ENCODE measurements at regions not wholly inside any gene's neighbourhood (a gene's known extent, or its start where the extent isn't known, plus 50 kb on each side); places are given as distances from the start of the nearest gene placed in this dataset.

DNA sequence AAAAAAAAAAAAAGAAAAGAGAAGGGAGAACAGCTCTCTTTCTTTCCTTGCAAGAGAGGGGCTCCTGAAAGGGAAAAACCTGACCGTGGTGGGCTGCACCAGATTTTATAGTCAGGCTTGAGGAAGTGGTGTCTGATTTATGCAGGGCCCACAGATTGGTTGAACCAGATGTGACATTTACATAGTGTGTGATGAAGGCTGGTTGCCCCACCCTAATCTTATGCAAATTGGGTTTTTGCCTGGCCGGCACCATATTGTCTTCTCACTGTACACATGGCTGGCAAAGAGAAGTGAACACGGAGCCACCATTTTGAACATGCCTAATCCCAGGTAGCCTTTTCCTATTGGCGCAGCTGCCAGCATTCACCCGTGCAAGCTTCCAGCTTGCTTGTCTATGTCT is 154.4 kb downstream of the OXSM start:
- H3K4me3 Mint-ChIP-seq = no peak overlapping the region
- Histone ChIP-seq H3K9me3 (ENCODE audit: low read depth) (no peaks in the 10 kb centered on the region), H3K9ac (no peak overlapping the region), H3K4me3 (no peak overlapping the region), H2AFZ (replicated peaks) (no peak overlapping the region), H3K79me2 (ENCODE audit: low read depth) (no peaks in the 10 kb centered on the region), H3K4me1 (no peaks in the 10 kb centered on the region), H3K36me3 (no peaks in the 10 kb centered on the region), H4K20me1 (ENCODE audit: low read depth) (no peaks in the 10 kb centered on the region), H3K27ac (no peak overlapping the region), H3K27me3 (no peaks in the 10 kb centered on the region), H3F3A (ENCODE audit: low read depth) (no peaks in the 10 kb centered on the region), H3K4me2 (no peak overlapping the region)
- no peak for DNase-seq (ENCODE audit: low spot score)
- no peak overlapping the region for H3K27ac Mint-ChIP-seq
- H3K27me3 Mint-ChIP-seq (ENCODE audit: insufficient read depth, low read depth) = peaks cover 2% of the 10 kb centered on the region
- no peaks in the 10 kb centered on the region for H3K4me1 Mint-ChIP-seq
- no peaks in the 10 kb centered on the region for H3K9me3 Mint-ChIP-seq
- H3K36me3 Mint-ChIP-seq = no peaks in the 10 kb centered on the region
- TF ChIP-seq EZH2phosphoT487 (IDR thresholded peaks at IDR 0.05) = no peak

DNA sequence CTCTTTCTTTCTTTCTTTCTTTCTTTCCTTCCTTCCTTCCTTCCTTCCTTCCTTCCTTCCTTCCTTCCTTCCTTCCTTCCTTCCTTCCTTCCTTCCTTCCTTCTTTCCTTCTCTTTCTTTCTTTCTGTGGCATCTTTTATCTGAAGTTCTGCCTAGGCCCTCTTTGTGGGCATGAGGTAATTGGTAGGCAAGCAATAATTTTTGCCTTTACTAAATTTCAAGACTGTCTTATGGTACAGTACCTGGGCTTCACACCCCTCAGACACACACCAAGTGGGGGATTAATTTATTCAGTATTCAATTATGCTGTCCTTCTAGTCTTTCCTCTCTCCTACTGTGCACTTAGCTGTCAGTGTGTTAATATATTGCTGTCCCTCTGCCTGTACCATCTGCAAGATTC is 155.5 kb downstream of the OXSM start:
- no peak for TF ChIP-seq EZH2 (IDR thresholded peaks at IDR 0.05)
- TF ChIP-seq EZH2phosphoT487 (IDR thresholded peaks at IDR 0.05) = no peak
- TF ChIP-seq, protein P1, sequence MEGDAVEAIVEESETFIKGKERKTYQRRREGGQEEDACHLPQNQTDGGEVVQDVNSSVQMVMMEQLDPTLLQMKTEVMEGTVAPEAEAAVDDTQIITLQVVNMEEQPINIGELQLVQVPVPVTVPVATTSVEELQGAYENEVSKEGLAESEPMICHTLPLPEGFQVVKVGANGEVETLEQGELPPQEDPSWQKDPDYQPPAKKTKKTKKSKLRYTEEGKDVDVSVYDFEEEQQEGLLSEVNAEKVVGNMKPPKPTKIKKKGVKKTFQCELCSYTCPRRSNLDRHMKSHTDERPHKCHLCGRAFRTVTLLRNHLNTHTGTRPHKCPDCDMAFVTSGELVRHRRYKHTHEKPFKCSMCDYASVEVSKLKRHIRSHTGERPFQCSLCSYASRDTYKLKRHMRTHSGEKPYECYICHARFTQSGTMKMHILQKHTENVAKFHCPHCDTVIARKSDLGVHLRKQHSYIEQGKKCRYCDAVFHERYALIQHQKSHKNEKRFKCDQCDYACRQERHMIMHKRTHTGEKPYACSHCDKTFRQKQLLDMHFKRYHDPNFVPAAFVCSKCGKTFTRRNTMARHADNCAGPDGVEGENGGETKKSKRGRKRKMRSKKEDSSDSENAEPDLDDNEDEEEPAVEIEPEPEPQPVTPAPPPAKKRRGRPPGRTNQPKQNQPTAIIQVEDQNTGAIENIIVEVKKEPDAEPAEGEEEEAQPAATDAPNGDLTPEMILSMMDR (IDR thresholded peaks at IDR 0.05) = no peak
- no peaks in the 10 kb centered on the region for H3K4me1 ChIP-seq
- H2AFZ ChIP-seq (replicated peaks) = no peak overlapping the region
- H3K79me2 ChIP-seq (ENCODE audit: low read depth) = no peaks in the 10 kb centered on the region
- no peaks in the 10 kb centered on the region for H3K9me3 ChIP-seq (ENCODE audit: low read depth)
- no peaks in the 10 kb centered on the region for H3K4me1 Mint-ChIP-seq
- no peak overlapping the region for H3K4me3 ChIP-seq
- peaks cover 2% of the 10 kb centered on the region for H3K27me3 Mint-ChIP-seq (ENCODE audit: insufficient read depth, low read depth)
- H3K27ac ChIP-seq = no peak overlapping the region
- H3K4me3 Mint-ChIP-seq = no peak overlapping the region
- H3K9ac ChIP-seq = no peak overlapping the region
- H3K4me2 ChIP-seq = no peak overlapping the region
- H3K36me3 Mint-ChIP-seq = no peaks in the 10 kb centered on the region
- H3K36me3 ChIP-seq = no peaks in the 10 kb centered on the region
- H3K9me3 Mint-ChIP-seq = no peaks in the 10 kb centered on the region
- no peaks in the 10 kb centered on the region for H3K27me3 ChIP-seq
- DNase-seq (ENCODE audit: low spot score) = no peak
- no peaks in the 10 kb centered on the region for H4K20me1 ChIP-seq (ENCODE audit: low read depth)
- no peak overlapping the region for H3K27ac Mint-ChIP-seq
- no peaks in the 10 kb centered on the region for H3F3A ChIP-seq (ENCODE audit: low read depth)

DNA sequence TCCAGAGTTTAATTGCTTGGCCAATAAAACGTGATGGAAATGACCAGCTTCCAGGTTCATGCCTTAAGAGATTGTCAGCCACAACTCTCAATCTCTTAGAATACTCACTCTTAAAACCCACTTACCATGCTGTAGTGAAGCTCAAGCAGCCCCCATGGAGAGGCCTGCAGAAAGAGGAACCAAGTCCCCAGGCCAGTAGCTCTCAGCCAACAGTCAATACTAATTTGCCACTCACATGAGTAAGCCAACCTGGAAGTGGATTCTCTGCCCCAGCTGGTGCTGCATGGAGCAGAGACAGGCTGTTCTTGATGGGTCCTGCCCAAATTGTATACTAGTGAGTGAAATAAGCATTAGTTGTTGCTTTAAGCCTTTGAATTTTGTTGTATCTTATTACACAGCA is 155.9 kb downstream of the OXSM start:
- Mint-ChIP-seq H3K27me3 (ENCODE audit: insufficient read depth, low read depth) (peaks cover 2% of the 10 kb centered on the region), H3K4me1 (no peaks in the 10 kb centered on the region), H3K36me3 (no peaks in the 10 kb centered on the region), H3K9me3 (no peaks in the 10 kb centered on the region), H3K4me3 (no peak overlapping the region), H3K27ac (no peak overlapping the region)
- Histone ChIP-seq H3K4me2 (no peak overlapping the region), H3F3A (ENCODE audit: low read depth) (no peaks in the 10 kb centered on the region), H3K4me3 (no peak overlapping the region), H3K4me1 (no peaks in the 10 kb centered on the region), H3K79me2 (ENCODE audit: low read depth) (no peaks in the 10 kb centered on the region), H3K27ac (no peak overlapping the region), H3K36me3 (no peaks in the 10 kb centered on the region), H2AFZ (replicated peaks) (no peak overlapping the region), H4K20me1 (ENCODE audit: low read depth) (no peaks in the 10 kb centered on the region), H3K27me3 (no peaks in the 10 kb centered on the region), H3K9ac (no peak overlapping the region), H3K9me3 (ENCODE audit: low read depth) (no peaks in the 10 kb centered on the region)
- no peak for DNase-seq (ENCODE audit: low spot score)
- TF ChIP-seq EZH2phosphoT487 (IDR thresholded peaks at IDR 0.05) = no peak
- TF ChIP-seq, protein P1 (IDR thresholded peaks at IDR 0.05) = no peak
- TF ChIP-seq EZH2 (IDR thresholded peaks at IDR 0.05) = no peak

DNA sequence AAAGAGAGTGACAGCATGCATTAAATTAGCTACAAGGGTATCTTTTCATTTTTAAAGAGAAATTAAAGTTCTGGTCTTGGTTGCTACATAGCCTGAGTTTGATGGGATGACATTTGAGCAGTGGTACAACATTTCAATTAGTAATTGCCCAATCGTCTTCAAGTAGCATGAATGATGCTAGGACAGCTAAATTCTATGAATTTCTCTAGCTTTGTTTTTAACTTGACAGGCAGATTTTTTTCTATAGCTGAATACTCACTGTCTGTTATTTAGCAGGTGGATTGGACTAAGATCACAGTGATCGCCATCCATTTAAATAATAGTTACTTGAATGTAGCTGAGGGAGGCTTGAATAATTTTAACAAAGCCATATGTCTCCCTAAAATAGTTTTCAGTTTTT is 162.2 kb downstream of the OXSM start:
- Histone ChIP-seq H3K36me3 (no peaks in the 10 kb centered on the region), H3K4me3 (no peak overlapping the region), H3K9ac (no peak overlapping the region), H3K27me3 (no peaks in the 10 kb centered on the region), H4K20me1 (ENCODE audit: low read depth) (no peaks in the 10 kb centered on the region), H3K79me2 (ENCODE audit: low read depth) (no peaks in the 10 kb centered on the region), H3F3A (ENCODE audit: low read depth) (no peaks in the 10 kb centered on the region), H2AFZ (replicated peaks) (no peak overlapping the region), H3K9me3 (ENCODE audit: low read depth) (no peaks in the 10 kb centered on the region), H3K4me2 (no peak overlapping the region), H3K27ac (no peak overlapping the region), H3K4me1 (no peaks in the 10 kb centered on the region)
- TF ChIP-seq EZH2phosphoT487 (IDR thresholded peaks at IDR 0.05) (no peak), EZH2 (IDR thresholded peaks at IDR 0.05) (no peak)
- TF ChIP-seq, protein P1 (IDR thresholded peaks at IDR 0.05) = no peak
- Mint-ChIP-seq H3K36me3 (no peaks in the 10 kb centered on the region), H3K27me3 (ENCODE audit: insufficient read depth, low read depth) (no peaks in the 10 kb centered on the region), H3K9me3 (no peaks in the 10 kb centered on the region), H3K27ac (no peak overlapping the region), H3K4me1 (no peaks in the 10 kb centered on the region), H3K4me3 (no peak overlapping the region)
- no peak for DNase-seq (ENCODE audit: low spot score)
